ENCODE measurements at regions not wholly inside any gene's neighbourhood (a gene's known extent, or its start where the extent isn't known, plus 50 kb on each side); places are given as distances from the start of the nearest gene placed in this dataset.

DNA sequence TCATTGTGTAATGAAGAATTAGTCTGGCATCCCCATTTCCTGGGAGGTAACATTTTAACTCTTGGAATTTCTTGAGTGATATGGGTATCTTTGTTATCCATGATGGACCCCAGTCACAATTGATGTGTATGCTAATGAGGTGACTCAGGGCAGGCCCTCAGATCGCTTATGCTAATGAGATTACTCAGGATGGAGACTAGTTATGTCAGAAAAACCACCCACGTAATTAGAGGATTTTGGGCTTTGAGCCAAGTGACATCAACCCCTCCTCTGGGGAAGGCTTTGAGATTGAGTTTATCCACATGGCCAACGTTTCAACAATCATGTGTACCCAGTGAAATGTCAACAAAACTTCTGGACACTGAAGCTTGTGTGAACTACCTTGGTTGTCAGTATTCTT is 772.7 kb downstream of the STPG2 start:
- no peaks in the 10 kb centered on the region for H3K36me3 Mint-ChIP-seq (ENCODE audit: low read depth)
- no peak overlapping the region for H3K4me3 Mint-ChIP-seq
- no peaks in the 10 kb centered on the region for H3K27me3 Mint-ChIP-seq (ENCODE audit: low read depth)
- TF ChIP-seq, protein P1, sequence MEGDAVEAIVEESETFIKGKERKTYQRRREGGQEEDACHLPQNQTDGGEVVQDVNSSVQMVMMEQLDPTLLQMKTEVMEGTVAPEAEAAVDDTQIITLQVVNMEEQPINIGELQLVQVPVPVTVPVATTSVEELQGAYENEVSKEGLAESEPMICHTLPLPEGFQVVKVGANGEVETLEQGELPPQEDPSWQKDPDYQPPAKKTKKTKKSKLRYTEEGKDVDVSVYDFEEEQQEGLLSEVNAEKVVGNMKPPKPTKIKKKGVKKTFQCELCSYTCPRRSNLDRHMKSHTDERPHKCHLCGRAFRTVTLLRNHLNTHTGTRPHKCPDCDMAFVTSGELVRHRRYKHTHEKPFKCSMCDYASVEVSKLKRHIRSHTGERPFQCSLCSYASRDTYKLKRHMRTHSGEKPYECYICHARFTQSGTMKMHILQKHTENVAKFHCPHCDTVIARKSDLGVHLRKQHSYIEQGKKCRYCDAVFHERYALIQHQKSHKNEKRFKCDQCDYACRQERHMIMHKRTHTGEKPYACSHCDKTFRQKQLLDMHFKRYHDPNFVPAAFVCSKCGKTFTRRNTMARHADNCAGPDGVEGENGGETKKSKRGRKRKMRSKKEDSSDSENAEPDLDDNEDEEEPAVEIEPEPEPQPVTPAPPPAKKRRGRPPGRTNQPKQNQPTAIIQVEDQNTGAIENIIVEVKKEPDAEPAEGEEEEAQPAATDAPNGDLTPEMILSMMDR (IDR thresholded peaks at IDR 0.05; ENCODE audit: unreplicated experiment in 3 of 3) = no peak
- H3K4me1 Mint-ChIP-seq = peaks cover 21% of the 10 kb centered on the region
- no peak overlapping the region for H3K27ac Mint-ChIP-seq
- H3K9me3 Mint-ChIP-seq = peaks cover 2% of the 10 kb centered on the region

DNA sequence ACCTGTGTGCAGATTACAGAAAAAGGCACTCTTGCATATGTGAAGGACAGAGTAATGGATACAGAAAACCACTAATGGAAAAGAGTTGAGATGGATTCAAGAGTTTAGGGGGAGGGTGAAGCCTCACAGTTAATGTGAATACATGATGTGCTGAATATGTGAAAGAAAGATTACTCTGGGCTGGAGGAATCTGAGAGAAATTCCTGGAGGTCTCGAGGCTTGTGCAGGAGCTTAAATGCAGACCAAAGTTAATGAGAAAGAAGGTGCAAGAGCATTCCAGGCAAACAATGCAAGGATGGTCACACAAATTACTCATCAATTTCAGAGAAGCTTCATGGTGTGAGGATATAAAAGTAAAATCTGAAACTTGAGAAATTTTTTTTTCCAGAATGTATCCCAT is 768.8 kb downstream of the STPG2 start:
- TF ChIP-seq, protein P1 (IDR thresholded peaks at IDR 0.05; ENCODE audit: unreplicated experiment in 3 of 3) = no peak
- Mint-ChIP-seq H3K9me3 (peaks cover 2% of the 10 kb centered on the region), H3K4me3 (no peak overlapping the region), H3K36me3 (ENCODE audit: low read depth) (no peaks in the 10 kb centered on the region), H3K27me3 (ENCODE audit: low read depth) (no peaks in the 10 kb centered on the region), H3K27ac (no peak overlapping the region), H3K4me1 (no peaks in the 10 kb centered on the region)

DNA sequence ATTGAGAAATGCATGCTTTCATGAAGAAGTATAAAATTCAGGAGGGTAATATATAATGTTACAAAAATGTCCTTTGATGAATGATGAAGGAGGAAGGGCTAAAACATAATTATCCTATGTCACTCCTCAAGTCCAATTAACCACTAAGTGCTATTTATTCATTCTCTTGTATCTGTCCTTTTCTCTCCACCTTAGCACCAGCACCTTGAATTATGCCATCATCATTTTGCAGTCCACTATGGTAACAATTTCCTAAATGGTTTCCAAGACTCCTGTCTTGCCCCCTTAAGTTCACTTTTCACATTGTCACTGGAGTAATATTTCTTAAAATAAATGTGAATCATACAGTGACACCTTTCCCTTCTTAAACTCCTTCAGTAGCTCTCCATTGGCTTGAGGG is 756.3 kb downstream of the STPG2 start:
- Mint-ChIP-seq H3K27ac (no peak overlapping the region), H3K4me1 (peaks cover 11% of the 10 kb centered on the region), H3K9me3 (peaks cover 7% of the 10 kb centered on the region), H3K27me3 (ENCODE audit: low read depth) (no peaks in the 10 kb centered on the region), H3K4me3 (no peak overlapping the region), H3K36me3 (ENCODE audit: low read depth) (no peaks in the 10 kb centered on the region)
- TF ChIP-seq, protein P1 (IDR thresholded peaks at IDR 0.05; ENCODE audit: unreplicated experiment in 3 of 3) = no peak

DNA sequence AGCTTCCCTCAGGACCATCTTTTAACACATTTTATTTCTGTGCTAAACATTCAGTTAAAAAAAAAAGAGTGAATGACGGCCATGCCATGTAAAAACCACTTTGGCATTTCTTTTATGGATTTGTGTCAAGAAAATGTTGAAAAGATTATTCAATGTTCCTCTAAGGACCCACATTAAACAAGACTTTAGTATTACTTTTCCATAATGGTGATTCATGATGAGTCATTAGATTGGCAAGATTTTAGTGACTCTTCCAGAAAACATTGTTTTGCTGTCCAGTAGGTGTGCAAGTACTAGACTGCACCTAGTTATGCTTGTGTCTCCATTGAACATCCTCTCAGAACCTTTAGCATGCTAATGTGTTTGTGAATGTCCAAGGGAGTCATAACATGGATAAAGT is 748.6 kb downstream of the STPG2 start:
- TF ChIP-seq, protein P1 (IDR thresholded peaks at IDR 0.05; ENCODE audit: unreplicated experiment in 3 of 3) = no peak
- no peaks in the 10 kb centered on the region for H3K4me1 Mint-ChIP-seq
- H3K27ac Mint-ChIP-seq = no peak overlapping the region
- H3K9me3 Mint-ChIP-seq = peaks cover 3% of the 10 kb centered on the region
- no peaks in the 10 kb centered on the region for H3K36me3 Mint-ChIP-seq (ENCODE audit: low read depth)
- no peak overlapping the region for H3K4me3 Mint-ChIP-seq
- H3K27me3 Mint-ChIP-seq (ENCODE audit: low read depth) = no peaks in the 10 kb centered on the region

DNA sequence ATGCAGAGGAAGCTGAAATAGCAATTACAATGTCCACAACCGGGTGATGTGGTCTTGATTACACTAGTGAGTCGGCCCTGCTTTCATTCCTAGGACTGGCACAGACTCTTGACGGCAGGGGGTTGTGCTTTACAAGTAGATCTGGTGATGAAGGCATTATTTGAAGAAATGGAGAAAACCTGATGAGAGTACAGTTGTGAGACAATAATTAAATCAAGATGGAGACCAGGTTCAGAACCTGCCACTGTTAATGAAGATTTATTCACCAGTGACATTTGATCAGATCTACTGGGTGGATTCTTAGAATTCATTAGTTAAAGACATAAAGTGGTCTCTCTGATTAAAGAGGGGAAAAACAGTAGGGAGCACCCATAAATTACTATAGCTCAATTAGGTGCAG is 747.2 kb downstream of the STPG2 start:
- Mint-ChIP-seq H3K27me3 (ENCODE audit: low read depth) (no peaks in the 10 kb centered on the region), H3K9me3 (peaks cover 12% of the 10 kb centered on the region), H3K4me1 (no peaks in the 10 kb centered on the region), H3K36me3 (ENCODE audit: low read depth) (no peaks in the 10 kb centered on the region), H3K27ac (no peak overlapping the region), H3K4me3 (no peak overlapping the region)
- TF ChIP-seq, protein P1 (IDR thresholded peaks at IDR 0.05; ENCODE audit: unreplicated experiment in 3 of 3) = no peak

DNA sequence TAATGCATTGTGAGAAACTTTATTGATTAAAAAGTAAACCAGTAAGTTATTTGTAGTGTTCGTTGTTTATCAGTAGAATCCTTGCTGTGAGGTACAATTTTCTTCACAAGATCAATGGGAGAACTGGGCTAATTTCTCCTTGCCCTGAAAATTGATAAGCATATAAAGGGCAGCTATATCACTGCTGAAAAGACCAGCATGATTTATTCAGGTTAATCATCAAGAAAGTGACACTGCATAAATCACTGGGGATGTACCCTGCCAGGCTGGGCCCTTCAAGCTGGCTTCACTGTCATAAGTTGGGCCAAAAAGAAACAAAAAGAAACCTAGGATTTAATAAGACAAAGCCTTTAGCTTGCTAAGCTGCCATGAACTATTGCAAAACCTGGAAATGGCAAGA is 746.7 kb downstream of the STPG2 start:
- H3K4me1 Mint-ChIP-seq = no peaks in the 10 kb centered on the region
- H3K27me3 Mint-ChIP-seq (ENCODE audit: low read depth) = no peaks in the 10 kb centered on the region
- TF ChIP-seq, protein P1 (IDR thresholded peaks at IDR 0.05; ENCODE audit: unreplicated experiment in 3 of 3) = no peak
- peaks cover 14% of the 10 kb centered on the region for H3K9me3 Mint-ChIP-seq
- no peak overlapping the region for H3K27ac Mint-ChIP-seq
- no peaks in the 10 kb centered on the region for H3K36me3 Mint-ChIP-seq (ENCODE audit: low read depth)
- no peak overlapping the region for H3K4me3 Mint-ChIP-seq
